Kidney (tissue), 13 donors: ENCODE measurements at regions not wholly inside any gene's neighbourhood (a gene's known extent, or its start where the extent isn't known, plus 50 kb on each side); places are given as distances from the start of the nearest gene placed in this dataset.

Experiments
- DNase-seq, 5 donors: peaks; one replicate each; pipeline ENCODE4 v3.0.0-alpha.2; 2013 to 2020
- FAIRE-seq: peaks from 2 replicates; lab custom pipeline; 2012; peaks lifted over from hg19 to GRCh38; lab: Jason Lieb, UNC
- H3K27ac ChIP-seq, 2 donors: one replicate each; pipeline ENCODE4 v1.7.0; 2013; ENCODE audit warnings: low read depth in 2 of 2, low read length in 2 of 2, inconsistent platforms in 1 of 2
- H3K27me3 ChIP-seq: one replicate; pipeline ENCODE4 v1.7.1; 2013; ENCODE audit warnings: low read length, inconsistent platforms; ENCODE audit not compliant: control insufficient read depth, insufficient read depth
- H3K36me3 ChIP-seq, 3 donors: one replicate each; pipeline versions ENCODE4 v1.7.0 to v1.7.1; 2013; ENCODE audit warnings: low read length in 3 of 3, control low read depth in 1 of 3, inconsistent platforms in 1 of 3; ENCODE audit not compliant: insufficient read depth in 3 of 3, control insufficient read depth in 2 of 3
- H3K4me1 ChIP-seq, 3 donors: one replicate each; pipeline versions ENCODE4 v1.7.0 to v1.7.1; 2013; ENCODE audit warnings: low read length in 3 of 3, inconsistent platforms in 1 of 3, low read depth in 1 of 3; ENCODE audit not compliant: control insufficient read depth in 2 of 3, insufficient read depth in 2 of 3
- H3K4me3 ChIP-seq, 3 donors: one replicate each; pipeline versions ENCODE4 v1.7.0 to v1.8.1; 2013; ENCODE audit warnings: low read length in 3 of 3, control low read depth in 1 of 3, inconsistent platforms in 1 of 3
- H3K9ac ChIP-seq, 3 donors: one replicate each; pipeline versions ENCODE4 v1.7.0 to v1.7.1; 2013; ENCODE audit warnings: low read length in 3 of 3, control low read depth in 1 of 3, inconsistent platforms in 1 of 3
- H3K9me3 ChIP-seq, 3 donors: one replicate each; pipeline versions ENCODE4 v1.7.0 to v1.7.1; 2013; ENCODE audit warnings: low read length in 3 of 3, control low read depth in 1 of 3, inconsistent platforms in 1 of 3; ENCODE audit not compliant: control insufficient read depth in 2 of 3, insufficient read depth in 1 of 3
- CTCF ChIP-seq: IDR thresholded peaks from 3 replicates; pipeline ENCODE4 v1.5.1; 2012; ENCODE audit warnings: mild to moderate bottlenecking, moderate library complexity, borderline replicate concordance; ENCODE audit not compliant: insufficient read depth; ENCODE audit errors: extremely low read depth
- intact Hi-C: fragments of 100-400 bp; cut with DNase I; formaldehyde crosslinking; loops from one replicate; pipeline ENCODE4 v1.11.1; 2022
- donor health status: control.
- donor health status: control.
- donor health status: control.
- donor health status: control.
- donor health status: control.
- donor health status: DM: yes; HTN: yes; CAD: no.
- donor health status: Normal renal cell carcinoma (clear cell type).

- DNase-seq (no peak), FAIRE-seq (no peak)
- no peaks in the 10 kb centered on the region for H3K4me1 ChIP-seq
- intact Hi-C loops = no loop called here
- H3K9ac ChIP-seq = no peak overlapping the region
- TF ChIP-seq CTCF = no peak
- no peaks in the 10 kb centered on the region for H3K27me3 ChIP-seq
- no peak overlapping the region for H3K4me3 ChIP-seq
- no peaks in the 10 kb centered on the region for H3K9me3 ChIP-seq
- H3K36me3 ChIP-seq = no peaks in the 10 kb centered on the region
- no peak overlapping the region for H3K27ac ChIP-seq
Measured at GRCh38 chr2:152920846-152921245, 202.4 kb downstream of the ARL6IP6 start.

- no peaks in the 10 kb centered on the region for H3K4me1 ChIP-seq
- FAIRE-seq (no peak), DNase-seq (no peak)
- H3K36me3 ChIP-seq = no peaks in the 10 kb centered on the region
- TF ChIP-seq CTCF = no peak
- no peaks in the 10 kb centered on the region for H3K27me3 ChIP-seq
- no peak overlapping the region for H3K27ac ChIP-seq
- H3K4me3 ChIP-seq = no peak overlapping the region
- no peaks in the 10 kb centered on the region for H3K9me3 ChIP-seq
- intact Hi-C loops = no loop called here
- H3K9ac ChIP-seq = no peak overlapping the region
Measured at GRCh38 chr2:152910970-152911369, 192.6 kb downstream of the ARL6IP6 start.

- peaks cover 0 to 2% (median 0%) of the 10 kb centered on the region in 3 donors for H3K9me3 ChIP-seq
- H3K9ac ChIP-seq = no peak overlapping the region
- H3K4me1 ChIP-seq = no peaks in the 10 kb centered on the region
- no peaks in the 10 kb centered on the region for H3K27me3 ChIP-seq
- FAIRE-seq (no peak), DNase-seq (no peak)
- no peaks in the 10 kb centered on the region for H3K36me3 ChIP-seq
- intact Hi-C loops = no loop called here
- no peak overlapping the region for H3K27ac ChIP-seq
- no peak overlapping the region for H3K4me3 ChIP-seq
- no peak for TF ChIP-seq CTCF
Measured at GRCh38 chr2:152907046-152907445, 188.6 kb downstream of the ARL6IP6 start.

- TF ChIP-seq CTCF = no peak
Measured at GRCh38 chr2:152894051-152894450, 175.6 kb downstream of the ARL6IP6 start.

More at GRCh38 chr2:152894051-152894450, 175.6 kb downstream of the ARL6IP6 start:
- no peaks in the 10 kb centered on the region for H3K36me3 ChIP-seq
- H3K27ac ChIP-seq = no peak overlapping the region
- DNase-seq (no peak), FAIRE-seq (no peak)
- H3K9ac ChIP-seq = no peak overlapping the region
- no peaks in the 10 kb centered on the region for H3K27me3 ChIP-seq
- H3K4me1 ChIP-seq = no peaks in the 10 kb centered on the region
- no peaks in the 10 kb centered on the region for H3K9me3 ChIP-seq
- intact Hi-C loops = no loop called here
- no peak overlapping the region for H3K4me3 ChIP-seq
